Lung (tissue), 11 donors: ENCODE measurements at regions not wholly inside any gene's neighbourhood (a gene's known extent, or its start where the extent isn't known, plus 50 kb on each side); places are given as distances from the start of the nearest gene placed in this dataset.
A peak's percentile ranks its signal among the peaks of the same experiment; 100 is the strongest.

Experiments
- ATAC-seq: fragments of 200-7000 bp; cut with Tn5 transposase; one replicate; pipeline ENCODE4 v1.9.1; 2020; ENCODE audit warnings: moderate number of reproducible peaks; ENCODE audit not compliant: insufficient read depth, low FRiP score
- DNase-seq, 3 donors: peaks; one replicate each; pipeline ENCODE4 v3.0.0-alpha.2; 2013 to 2017
- H3K27ac ChIP-seq, 2 donors: one replicate each; pipeline ENCODE4 v1.5.1; 2013; ENCODE audit warnings: mild to moderate bottlenecking in 2 of 2, moderate library complexity in 2 of 2, control low read depth in 1 of 2, inconsistent platforms in 1 of 2, low read depth in 1 of 2, low read length in 1 of 2
- H3K27me3 ChIP-seq, 3 donors: one replicate each; pipeline ENCODE4 v1.5.1; 2013; ENCODE audit warnings: low read length in 2 of 3; ENCODE audit not compliant: control insufficient read depth in 3 of 3, insufficient read depth in 3 of 3
- H3K36me3 ChIP-seq, 4 donors: one replicate each; pipeline ENCODE4 v1.5.1; 2013; ENCODE audit warnings: low read length in 4 of 4, mild to moderate bottlenecking in 1 of 4, moderate library complexity in 1 of 4; ENCODE audit not compliant: control insufficient read depth in 4 of 4, insufficient read depth in 4 of 4
- H3K4me1 ChIP-seq, 5 donors: one replicate each; pipeline ENCODE4 v1.5.1; 2013; ENCODE audit warnings: low read length in 5 of 5, mild to moderate bottlenecking in 2 of 5, moderate library complexity in 1 of 5; ENCODE audit not compliant: control insufficient read depth in 5 of 5, insufficient read depth in 5 of 5
- H3K4me3 ChIP-seq: one replicate; pipeline ENCODE4 v1.5.1; 2013; ENCODE audit warnings: mild to moderate bottlenecking, control low read depth, moderate library complexity
- H3K9ac ChIP-seq, 2 donors: one replicate each; pipeline ENCODE4 v1.5.1; 2013; ENCODE audit warnings: low read length in 2 of 2, control low read depth in 1 of 2; ENCODE audit not compliant: insufficient read depth in 1 of 2
- H3K9me3 ChIP-seq, 4 donors: one replicate each; pipeline ENCODE4 v1.5.1; 2013; ENCODE audit warnings: low read length in 3 of 4, mild to moderate bottlenecking in 1 of 4, moderate library complexity in 1 of 4; ENCODE audit not compliant: control insufficient read depth in 4 of 4, insufficient read depth in 3 of 4
- WGBS, 2 donors: extraction: QIAGEN DNeasy Blood & Tissue Kit; methylation state at CpG; one replicate each; pipeline ENCODE4 v1.1.7; 2013; 5-methylcytosine and 5-hydroxymethylcytosine counted together
- TF ChIP-seq, protein P1 (sequence below): IDR thresholded peaks from 2 replicates; pipeline ENCODE4 v1.5.1; 2012; ENCODE audit warnings: mild to moderate bottlenecking; ENCODE audit errors: control extremely low read depth, extremely low read depth
- donor health status: control.
- donor health status: control.
- donor health status: Bipolar disorder and iron deficiency.
- donor health status: healthy.
- donor health status: DM: yes; HTN: yes; CAD: no.

DNA sequence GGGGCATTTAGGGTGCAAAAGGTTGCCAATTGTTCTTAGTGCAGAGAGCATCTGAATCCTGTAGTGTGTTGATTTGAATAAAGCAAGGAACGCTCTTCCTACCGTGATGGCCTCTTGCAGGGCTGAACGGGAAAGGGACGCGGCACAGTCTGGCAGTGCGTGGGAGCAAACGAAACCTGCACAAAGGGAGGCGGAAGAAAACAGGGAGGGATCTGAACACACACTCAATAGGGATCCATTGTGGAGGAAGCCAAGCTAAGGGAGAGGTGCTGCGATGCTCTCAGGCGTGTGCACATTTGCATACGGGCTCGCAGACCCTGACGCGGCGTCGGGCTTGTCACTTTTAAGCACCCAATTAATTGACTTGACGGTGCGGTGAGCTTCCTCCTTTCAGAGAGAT lies 414.0 kb upstream of the IRX1 start:
- DNase-seq, result no peak
- Histone ChIP-seq H3K4me1 (no peaks in the 10 kb centered on the region), H3K27ac (no peak overlapping the region), H3K27me3 (peaks cover 0 to 36% (median 33%) of the 10 kb centered on the region in 3 donors), H3K4me3 (no peak overlapping the region), H3K9ac (no peak overlapping the region), H3K9me3 (peaks cover 0 to 1% (median 0%) of the 10 kb centered on the region in 4 donors), H3K36me3 (no peaks in the 10 kb centered on the region)
- WGBS, 2 donors, result 58 to 66% methylated on average over 18 of the region's 18 CpGs
- TF ChIP-seq, protein P1, sequence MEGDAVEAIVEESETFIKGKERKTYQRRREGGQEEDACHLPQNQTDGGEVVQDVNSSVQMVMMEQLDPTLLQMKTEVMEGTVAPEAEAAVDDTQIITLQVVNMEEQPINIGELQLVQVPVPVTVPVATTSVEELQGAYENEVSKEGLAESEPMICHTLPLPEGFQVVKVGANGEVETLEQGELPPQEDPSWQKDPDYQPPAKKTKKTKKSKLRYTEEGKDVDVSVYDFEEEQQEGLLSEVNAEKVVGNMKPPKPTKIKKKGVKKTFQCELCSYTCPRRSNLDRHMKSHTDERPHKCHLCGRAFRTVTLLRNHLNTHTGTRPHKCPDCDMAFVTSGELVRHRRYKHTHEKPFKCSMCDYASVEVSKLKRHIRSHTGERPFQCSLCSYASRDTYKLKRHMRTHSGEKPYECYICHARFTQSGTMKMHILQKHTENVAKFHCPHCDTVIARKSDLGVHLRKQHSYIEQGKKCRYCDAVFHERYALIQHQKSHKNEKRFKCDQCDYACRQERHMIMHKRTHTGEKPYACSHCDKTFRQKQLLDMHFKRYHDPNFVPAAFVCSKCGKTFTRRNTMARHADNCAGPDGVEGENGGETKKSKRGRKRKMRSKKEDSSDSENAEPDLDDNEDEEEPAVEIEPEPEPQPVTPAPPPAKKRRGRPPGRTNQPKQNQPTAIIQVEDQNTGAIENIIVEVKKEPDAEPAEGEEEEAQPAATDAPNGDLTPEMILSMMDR, result no peak
- no peak for ATAC-seq

DNA sequence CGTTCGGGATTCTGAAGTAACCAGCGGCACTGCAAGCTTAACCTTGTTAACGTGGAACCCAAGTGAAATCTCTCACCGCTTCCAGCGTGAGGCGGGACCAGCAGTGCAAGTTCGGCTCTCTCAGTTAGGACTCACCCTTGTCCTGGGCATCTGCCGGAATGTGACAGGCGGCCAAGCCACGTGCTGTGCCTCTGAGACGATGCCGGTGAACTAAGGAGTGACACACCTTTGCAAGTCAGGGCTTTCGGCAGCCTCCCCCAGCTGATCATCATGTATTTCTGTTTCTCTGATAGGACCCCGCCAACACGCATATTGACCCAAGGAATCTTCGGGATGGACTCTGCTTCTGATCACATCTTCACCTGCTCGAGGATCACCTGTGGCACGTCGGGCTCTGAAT lies 415.0 kb upstream of the IRX1 start:
- Histone ChIP-seq H3K27ac (no peak overlapping the region), H3K4me3 (no peak overlapping the region), H3K36me3 (no peaks in the 10 kb centered on the region), H3K27me3 (peaks cover 0 to 30% (median 29%) of the 10 kb centered on the region in 3 donors), H3K9ac (no peak overlapping the region), H3K4me1 (no peaks in the 10 kb centered on the region), H3K9me3 (peaks cover 0 to 1% (median 0%) of the 10 kb centered on the region in 4 donors)
- TF ChIP-seq, protein P1, result no peak
- ATAC-seq (no peak), DNase-seq (no peak)
- 89 to 92% methylated on average over 20 of the region's 20 CpGs for WGBS, 2 donors

DNA sequence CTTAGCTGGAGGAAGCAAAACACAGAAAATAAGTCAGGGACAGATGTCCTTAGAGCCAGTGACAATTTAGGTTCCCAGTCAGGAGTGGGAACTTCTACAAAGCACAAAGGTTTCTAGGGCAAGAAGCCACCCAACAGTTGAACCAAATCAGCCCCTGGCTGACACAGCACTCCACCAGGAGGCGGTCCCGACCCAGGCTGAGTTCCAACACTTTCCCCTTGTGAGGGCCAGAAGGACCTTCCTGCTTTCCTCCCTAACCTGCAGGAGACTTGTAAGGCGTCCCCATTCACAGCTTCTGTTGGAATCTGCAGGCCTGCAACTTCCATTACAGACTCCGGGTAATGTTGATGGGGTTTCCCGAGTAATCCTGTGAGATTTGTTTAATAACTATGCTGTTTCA lies 416.4 kb upstream of the IRX1 start:
- WGBS, 2 donors, result 74 to 78% methylated on average over 5 of the region's 5 CpGs
- H3K9ac ChIP-seq, result no peak overlapping the region
- no peak overlapping the region for H3K27ac ChIP-seq
- ATAC-seq (no peak), DNase-seq (peak in 1 of 3 donors; percentile 13)
- no peak overlapping the region for H3K4me3 ChIP-seq
- peaks cover 0 to 1% (median 0%) of the 10 kb centered on the region in 4 donors for H3K9me3 ChIP-seq
- H3K27me3 ChIP-seq, result peaks cover 0 to 28% (median 18%) of the 10 kb centered on the region in 3 donors
- H3K36me3 ChIP-seq, result no peaks in the 10 kb centered on the region
- no peaks in the 10 kb centered on the region for H3K4me1 ChIP-seq
- TF ChIP-seq, protein P1, result no peak

DNA sequence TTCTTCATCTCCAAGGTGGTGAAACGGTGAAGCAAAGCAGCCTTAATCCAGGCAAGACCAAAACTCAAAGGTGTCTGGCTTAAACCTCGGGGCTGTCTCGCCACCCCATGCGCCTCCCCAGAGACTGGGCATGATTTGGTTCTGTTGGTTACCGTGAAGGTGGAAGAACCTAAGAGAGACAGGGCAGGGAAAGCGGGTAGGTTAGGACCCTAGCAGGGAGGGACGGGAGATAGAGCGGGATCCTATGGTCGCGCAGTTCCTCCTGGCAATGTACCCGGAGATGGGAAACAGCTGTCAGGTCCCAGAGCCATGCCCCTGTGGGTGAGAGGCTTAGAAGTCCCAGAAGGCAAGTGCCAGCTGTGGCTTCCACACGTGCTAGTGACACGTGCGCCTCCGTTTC lies 418.3 kb upstream of the IRX1 start:
- ATAC-seq, result no peak
- TF ChIP-seq, protein P1, result no peak
- Histone ChIP-seq H3K27me3 (peaks cover 0 to 17% (median 9%) of the 10 kb centered on the region in 3 donors), H3K36me3 (no peaks in the 10 kb centered on the region), H3K9ac (no peak overlapping the region), H3K9me3 (peaks cover 0 to 5% (median 0%) of the 10 kb centered on the region in 4 donors), H3K4me1 (no peaks in the 10 kb centered on the region), H3K27ac (no peak overlapping the region), H3K4me3 (no peak overlapping the region)
- WGBS, 2 donors, result 91 to 94% methylated on average over 15 of the region's 15 CpGs
- no peak for DNase-seq
